HG03575 (cell line): ENCODE measurements at regions not wholly inside any gene's neighbourhood (a gene's known extent, or its start where the extent isn't known, plus 50 kb on each side); places are given as distances from the start of the nearest gene placed in this dataset.

ENCODE experiments used
- ATAC-seq: cut with Tn5 transposase; IDR thresholded peaks from one replicate; pipeline ENCODE4 v1.9.1; 2021; ENCODE audit not compliant: unreplicated experiment, insufficient number of reproducible peaks, low FRiP score; ENCODE audit errors: extremely low read depth

- ATAC-seq: no peak
Observed at GRCh38 chr12:82069931-82070514, 288.2 kb downstream of the CCDC59 start.

- ATAC-seq: no peak
Observed at GRCh38 chr12:82058197-82058596, 299.0 kb upstream of the PPFIA2 start.

- ATAC-seq: no peak
Observed at GRCh38 chr12:82057770-82058169, 298.6 kb upstream of the PPFIA2 start.

- no peak for ATAC-seq
Observed at GRCh38 chr12:82055391-82055790, 296.2 kb upstream of the PPFIA2 start.

- no peak for ATAC-seq
Observed at GRCh38 chr12:82054566-82054965, 295.4 kb upstream of the PPFIA2 start.

- ATAC-seq: no peak
Observed at GRCh38 chr12:82047446-82047845, 288.3 kb upstream of the PPFIA2 start.

- ATAC-seq: peak; percentile 61
Observed at GRCh38 chr12:82040987-82041743, 282.0 kb upstream of the PPFIA2 start.

GRCh38 chr12:82034769-82035168, 275.6 kb upstream of the PPFIA2 start:
- no peak for ATAC-seq

GRCh38 chr12:82029936-82030335, 270.8 kb upstream of the PPFIA2 start:
- ATAC-seq: no peak

GRCh38 chr12:82028772-82029171, 269.6 kb upstream of the PPFIA2 start:
- ATAC-seq: no peak

- no peak for ATAC-seq
Observed at GRCh38 chr12:82027612-82028011, 268.5 kb upstream of the PPFIA2 start.

GRCh38 chr12:82025462-82025861, 266.3 kb upstream of the PPFIA2 start:
- ATAC-seq: no peak

- ATAC-seq: no peak
Observed at GRCh38 chr12:82019533-82019932, 260.4 kb upstream of the PPFIA2 start.

GRCh38 chr12:82015623-82016347, 256.6 kb upstream of the PPFIA2 start:
- ATAC-seq: no peak

GRCh38 chr12:82012176-82012575, 253.0 kb upstream of the PPFIA2 start:
- ATAC-seq: no peak

- ATAC-seq: no peak
Observed at GRCh38 chr12:82009524-82009923, 250.4 kb upstream of the PPFIA2 start.

GRCh38 chr12:82008251-82008650, 249.1 kb upstream of the PPFIA2 start:
- no peak for ATAC-seq

GRCh38 chr12:81998761-81999378, 239.7 kb upstream of the PPFIA2 start:
- ATAC-seq: no peak

GRCh38 chr12:81992461-81992860, 233.3 kb upstream of the PPFIA2 start:
- ATAC-seq: no peak

- no peak for ATAC-seq
Observed at GRCh38 chr12:81991868-81992267, 232.7 kb upstream of the PPFIA2 start.
